HCT116 (cell line): ENCODE measurements at regions not wholly inside any gene's neighbourhood (a gene's known extent, or its start where the extent isn't known, plus 50 kb on each side); places are given as distances from the start of the nearest gene placed in this dataset.

Source experiments
- ATAC-seq: fragments of 200-7000 bp; cut with Tn5 transposase; 2 replicates; pipeline ENCODE4 v1.9.1; 2020; ENCODE audit warnings: mild to moderate bottlenecking, moderate library complexity
- BruUV-seq: library from RNA; stranded (reverse); fragments of 400-500 nt; replicated peaks from 2 replicates; lab custom pipeline; 2021; lab: Mats Ljungman, UMichigan
- CTCF ChIA-PET: fragments of 300-600 bp; sonication (Branson Sonifier 250); formaldehyde crosslinking; loops from one replicate; lab custom pipeline; 2021; ENCODE audit warnings: antibody characterized with exemption; lab: Charles Lee
- POLR2A ChIA-PET: fragments of 300-600, 350-600 bp; sonication (Branson Sonifier 250); formaldehyde crosslinking; loops from one replicate; lab custom pipeline; 2021; ENCODE audit warnings: antibody characterized with exemption; lab: Charles Lee
- RAD21 ChIA-PET, 2 experiments: fragments of 300-600 bp; sonication (Branson Sonifier 250); formaldehyde crosslinking; loops; one replicate each; lab custom pipeline; 2023; ENCODE audit warnings: low total read pairs in 2 of 2; ENCODE audit not compliant: uncharacterized antibody in 2 of 2, unreplicated experiment in 2 of 2, low non-redundant PET in 1 of 2; lab: Charles Lee
- DNase-seq: peaks from one replicate; pipeline ENCODE4 v3.0.0-alpha.2; 2010; ENCODE audit warnings: low read depth, low spot score
- H2AFZ ChIP-seq: fragments of 200-600 bp; shearing (Covaris generic), sonication (generic); 2 replicates; pipeline ENCODE4 v1.6.1; 2017; ENCODE audit warnings: low read depth, mixed run types, mixed read lengths, antibody characterized with exemption, low read length; ENCODE audit not compliant: poor library complexity, severe bottlenecking
- H3K27ac ChIP-seq: 2 replicates; pipeline ENCODE4 v1.5.1; 2012; ENCODE audit warnings: low read depth, low read length
- H3K27me3 ChIP-seq: fragments of 200-600 bp; sonication (generic); 2 replicates; pipeline ENCODE4 v1.6.1; 2016; ENCODE audit warnings: mixed run types, low read length, mixed read lengths; ENCODE audit not compliant: insufficient read depth
- H3K36me3 ChIP-seq, 2 experiments: fragments of 200-500 bp in 1 of 2; fragments of 200-600 bp in 1 of 2; sonication (Bioruptor generic) in 1 of 2; sonication (generic) in 1 of 2; 2 replicates each; pipeline versions ENCODE4 v1.5.1 to v1.6.1; 2014 to 2016; ENCODE audit warnings: low read length in 2 of 2, inconsistent platforms in 1 of 2, mixed read lengths in 1 of 2, mixed run types in 1 of 2; ENCODE audit not compliant: insufficient read depth in 2 of 2, control insufficient read depth in 1 of 2
- H3K4me1 ChIP-seq, 2 experiments: fragments of 200-600 bp in 1 of 2; sonication (generic) in 1 of 2; 2 replicates each; pipeline versions ENCODE4 v1.5.1 to v1.6.1; 2012 to 2017; ENCODE audit warnings: low read length in 2 of 2, inconsistent platforms in 1 of 2, mild to moderate bottlenecking in 1 of 2, mixed read lengths in 1 of 2, mixed run types in 1 of 2, moderate library complexity in 1 of 2; ENCODE audit not compliant: insufficient read depth in 2 of 2, control insufficient read depth in 1 of 2
- H3K4me2 ChIP-seq: fragments of 200-600 bp; sonication (generic); 2 replicates; pipeline ENCODE4 v1.6.1; 2017; ENCODE audit warnings: mixed run types, low read length, mixed read lengths
- H3K4me3 ChIP-seq, 2 experiments: fragments of 200-600 bp in 1 of 2; sonication (generic) in 1 of 2; replicated peaks in 1 of 2; 2 replicates each; pipeline ENCODE4 v1.5.1; 2011 to 2016; ENCODE audit warnings: low read length in 2 of 2, control low read depth in 1 of 2, low read depth in 1 of 2, mild to moderate bottlenecking in 1 of 2, mixed read lengths in 1 of 2, mixed run types in 1 of 2
- H3K79me2 ChIP-seq: fragments of 200-600 bp; sonication (generic); 2 replicates; pipeline ENCODE4 v1.6.1; 2017; ENCODE audit warnings: mild to moderate bottlenecking, mixed run types, low read length, moderate library complexity, mixed read lengths; ENCODE audit not compliant: insufficient read depth
- H3K9ac ChIP-seq: fragments of 200-600 bp; sonication (generic); 2 replicates; pipeline ENCODE4 v1.6.1; 2016; ENCODE audit warnings: low read length, mixed read lengths
- H3K9me2 ChIP-seq: fragments of 200-600 bp; sonication (generic), shearing (Covaris generic); 2 replicates; pipeline ENCODE4 v1.6.1; 2017; ENCODE audit warnings: mixed run types, mild to moderate bottlenecking, moderate library complexity; ENCODE audit not compliant: insufficient read depth
- H3K9me3 ChIP-seq, 2 experiments: fragments of 200-500 bp in 1 of 2; fragments of 200-600 bp in 1 of 2; sonication (Bioruptor generic) in 1 of 2; sonication (generic) in 1 of 2; 2 replicates each; pipeline ENCODE4 v1.6.1; 2014 to 2017; ENCODE audit warnings: low read length in 2 of 2, mixed read lengths in 2 of 2, inconsistent platforms in 1 of 2, low read depth in 1 of 2, mild to moderate bottlenecking in 1 of 2, mixed run types in 1 of 2, moderate library complexity in 1 of 2; ENCODE audit not compliant: control insufficient read depth in 1 of 2, insufficient read depth in 1 of 2
- H4K20me1 ChIP-seq: fragments of 200-600 bp; sonication (generic), shearing (Covaris generic); 2 replicates; pipeline ENCODE4 v1.6.1; 2017; ENCODE audit warnings: mixed run types, mild to moderate bottlenecking, moderate library complexity; ENCODE audit not compliant: insufficient read depth
- CEBPB ChIP-seq: IDR thresholded peaks from 2 replicates; pipeline ENCODE4 v1.6.1; 2012; ENCODE audit warnings: low read depth
- CTCF ChIP-seq, 3 experiments: fragments of 200-600 bp in 1 of 3; sonication (generic) in 1 of 3; IDR thresholded peaks in 2 of 3; conservative IDR thresholded peaks in 1 of 3; 2 replicates each; pipeline ENCODE4 v1.5.1; 2012 to 2017; ENCODE audit warnings: low read depth in 2 of 3, low read length in 2 of 3, antibody characterized with exemption in 1 of 3, borderline replicate concordance in 1 of 3, control low read depth in 1 of 3, mild to moderate bottlenecking in 1 of 3, mixed read lengths in 1 of 3, mixed run types in 1 of 3, moderate library complexity in 1 of 3; ENCODE audit not compliant: insufficient read depth in 1 of 3
- EGR1 ChIP-seq: IDR thresholded peaks from 2 replicates; pipeline ENCODE4 v1.6.1; 2012; ENCODE audit warnings: low read depth
- SIN3A ChIP-seq: IDR thresholded peaks from 2 replicates; pipeline ENCODE4 v1.6.1; 2012; ENCODE audit warnings: low read depth
- TCF7L2 ChIP-seq: IDR thresholded peaks from 2 replicates; pipeline ENCODE4 v1.7.0; 2011; ENCODE audit warnings: borderline replicate concordance, inconsistent platforms; ENCODE audit not compliant: insufficient read depth, insufficient read length; ENCODE audit errors: extremely low read depth
- YY1 ChIP-seq: IDR thresholded peaks from 2 replicates; pipeline ENCODE4 v1.6.1; 2011; ENCODE audit warnings: low read length, low read depth, moderate library complexity, mild to moderate bottlenecking; ENCODE audit not compliant: insufficient replicate concordance; ENCODE audit errors: extremely low read depth
- ZFX ChIP-seq: fragments of 450-650 bp; IDR thresholded peaks from 2 replicates; pipeline ENCODE4 v1.6.1; 2017
- ZNF274 ChIP-seq: fragments of 200-500 bp; sonication (Bioruptor generic); IDR thresholded peaks from 2 replicates; pipeline ENCODE4 v1.6.1; 2014; ENCODE audit warnings: mild to moderate bottlenecking, low read depth, low read length, inconsistent platforms
- intact Hi-C: fragments of 100-400 bp; cut with micrococcal nuclease; formaldehyde crosslinking; loops from 2 replicates; pipeline ENCODE4 v1.10.0; 2022

DNA sequence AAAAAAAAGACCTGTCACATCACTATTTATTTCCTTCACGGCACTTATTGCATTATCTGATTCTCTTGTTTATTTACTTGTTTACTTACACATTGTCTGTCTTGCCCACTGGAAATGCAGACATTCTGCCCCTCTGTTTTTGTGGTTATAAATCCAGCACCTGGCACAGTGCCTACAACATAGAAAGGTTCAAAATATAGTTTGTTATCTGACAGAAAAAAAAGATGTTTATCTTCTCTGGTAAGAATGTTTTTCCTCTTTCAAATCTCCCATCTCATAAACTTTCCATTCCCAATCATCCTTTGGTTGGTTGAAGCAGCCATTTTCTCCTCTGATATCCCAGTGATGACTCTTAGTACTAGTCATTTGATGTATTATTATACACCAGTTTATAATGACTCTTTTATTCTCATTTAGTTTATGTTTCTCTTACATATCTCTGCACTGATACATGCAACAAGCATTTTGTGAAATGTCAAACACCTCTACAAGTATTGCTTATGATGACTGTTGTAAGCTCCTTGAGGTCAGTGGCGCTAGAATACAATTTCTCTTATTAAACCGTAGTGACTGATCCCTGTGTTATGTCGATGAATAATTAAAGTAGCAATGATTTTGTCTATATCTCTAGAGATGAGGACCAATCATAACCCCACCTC lies 398.4 kb upstream of the TBL1XR1 start:
- POLR2A ChIA-PET = no interaction called here
- RAD21 ChIA-PET = no interaction called here
- no peaks in the 10 kb centered on the region for H4K20me1 ChIP-seq
- no peak overlapping the region for H3K9ac ChIP-seq
- H2AFZ ChIP-seq = no peak overlapping the region
- no peaks in the 10 kb centered on the region for H3K9me3 ChIP-seq
- CTCF ChIA-PET = no interaction called here
- no peak for DNase-seq
- TF ChIP-seq SIN3A = no peak
- TF ChIP-seq YY1 = no peak
- TF ChIP-seq ZNF274 = no peak
- TF ChIP-seq CTCF (IDR thresholded peaks at IDR 0.05 in 2 of 3, conservative IDR thresholded peaks at IDR 0.05 in 1 of 3; ENCODE audit: borderline replicate concordance in 1 of 3, insufficient read depth in 1 of 3, low read depth in 2 of 3, low read length in 2 of 3) = no peak
- no peak for TF ChIP-seq ZFX
- no peak for TF ChIP-seq TCF7L2
- no peak for TF ChIP-seq CEBPB
- no peak for TF ChIP-seq EGR1
- no peak overlapping the region for H3K27ac ChIP-seq
- H3K4me1 ChIP-seq = peaks cover 17 to 29% of the 10 kb centered on the region in 2 experiments
- no peaks in the 10 kb centered on the region for H3K27me3 ChIP-seq
- BruUV-seq = no TSS peak
- no peak overlapping the region for H3K4me3 ChIP-seq
- no peaks in the 10 kb centered on the region for H3K9me2 ChIP-seq
- peak overlapping the region; percentile 47 for H3K4me2 ChIP-seq
- intact Hi-C loops = no loop called here
- no peaks in the 10 kb centered on the region for H3K36me3 ChIP-seq
- H3K79me2 ChIP-seq = no peaks in the 10 kb centered on the region
- ATAC-seq = no peak
